ENCODE measurements at regions not wholly inside any gene's neighbourhood (a gene's known extent, or its start where the extent isn't known, plus 50 kb on each side); places are given as distances from the start of the nearest gene placed in this dataset.

GRCh38 chr3:69562020-69562419 is 176.1 kb upstream of the FRMD4B start:
- Histone ChIP-seq H3K9me3 (ENCODE audit: low read depth, low read length) (no peaks in the 10 kb centered on the region), H2AFZ (ENCODE audit: low read length) (no peak overlapping the region), H3K4me1 (ENCODE audit: insufficient read depth, low read length) (no peaks in the 10 kb centered on the region), H3K4me2 (ENCODE audit: insufficient read depth, low read length) (no peak overlapping the region), H3K36me3 (ENCODE audit: insufficient read depth, low read length) (no peaks in the 10 kb centered on the region), H3K4me3 (ENCODE audit: insufficient read depth, low read length) (no peak overlapping the region), H4K20me1 (ENCODE audit: insufficient read depth, low read length) (no peaks in the 10 kb centered on the region), H3K27me3 (ENCODE audit: insufficient read depth, low read length) (no peaks in the 10 kb centered on the region), H3K27ac (ENCODE audit: low read depth, low read length) (no peak overlapping the region), H3K79me2 (ENCODE audit: insufficient read depth, low read length) (no peaks in the 10 kb centered on the region)
- no peak for TF ChIP-seq CTCF (IDR thresholded peaks at IDR 0.05; ENCODE audit: extremely low read depth, low read depth, low read length)
- no peak for DNase-seq (ENCODE audit: insufficient read length, low spot score, missing footprints)

- Histone ChIP-seq H3K79me2 (ENCODE audit: insufficient read depth, low read length) (no peaks in the 10 kb centered on the region), H3K27me3 (ENCODE audit: insufficient read depth, low read length) (no peaks in the 10 kb centered on the region), H3K27ac (ENCODE audit: low read depth, low read length) (no peak overlapping the region), H4K20me1 (ENCODE audit: insufficient read depth, low read length) (no peaks in the 10 kb centered on the region), H2AFZ (ENCODE audit: low read length) (no peak overlapping the region), H3K4me2 (ENCODE audit: insufficient read depth, low read length) (no peak overlapping the region), H3K9me3 (ENCODE audit: low read depth, low read length) (no peaks in the 10 kb centered on the region), H3K36me3 (ENCODE audit: insufficient read depth, low read length) (no peaks in the 10 kb centered on the region), H3K4me1 (ENCODE audit: insufficient read depth, low read length) (no peaks in the 10 kb centered on the region), H3K4me3 (ENCODE audit: insufficient read depth, low read length) (no peak overlapping the region)
- TF ChIP-seq CTCF (IDR thresholded peaks at IDR 0.05; ENCODE audit: extremely low read depth, low read depth, low read length) = no peak
- DNase-seq (ENCODE audit: insufficient read length, low spot score, missing footprints) = no peak
Observed at GRCh38 chr3:69560818-69561217, 174.9 kb upstream of the FRMD4B start.

- H3K27me3 ChIP-seq (ENCODE audit: insufficient read depth, low read length) = no peaks in the 10 kb centered on the region
- TF ChIP-seq CTCF (IDR thresholded peaks at IDR 0.05; ENCODE audit: extremely low read depth, low read depth, low read length) = no peak
- no peaks in the 10 kb centered on the region for H3K4me1 ChIP-seq (ENCODE audit: insufficient read depth, low read length)
Observed at GRCh38 chr3:69560116-69560515, 174.2 kb upstream of the FRMD4B start.

GRCh38 chr3:69558912-69559311 is 173.0 kb upstream of the FRMD4B start:
- Histone ChIP-seq H2AFZ (ENCODE audit: low read length) (no peak overlapping the region), H3K4me3 (ENCODE audit: insufficient read depth, low read length) (no peak overlapping the region), H3K4me2 (ENCODE audit: insufficient read depth, low read length) (no peak overlapping the region), H3K79me2 (ENCODE audit: insufficient read depth, low read length) (no peaks in the 10 kb centered on the region), H3K36me3 (ENCODE audit: insufficient read depth, low read length) (no peaks in the 10 kb centered on the region), H3K4me1 (ENCODE audit: insufficient read depth, low read length) (no peaks in the 10 kb centered on the region), H3K27ac (ENCODE audit: low read depth, low read length) (no peak overlapping the region), H3K9me3 (ENCODE audit: low read depth, low read length) (no peaks in the 10 kb centered on the region), H4K20me1 (ENCODE audit: insufficient read depth, low read length) (no peaks in the 10 kb centered on the region), H3K27me3 (ENCODE audit: insufficient read depth, low read length) (no peaks in the 10 kb centered on the region)
- no peak for TF ChIP-seq CTCF (IDR thresholded peaks at IDR 0.05; ENCODE audit: extremely low read depth, low read depth, low read length)
- no peak for DNase-seq (ENCODE audit: insufficient read length, low spot score, missing footprints)

More at GRCh38 chr3:69560116-69560515, 174.2 kb upstream of the FRMD4B start:
- Histone ChIP-seq H3K27ac (ENCODE audit: low read depth, low read length) (no peak overlapping the region), H4K20me1 (ENCODE audit: insufficient read depth, low read length) (no peaks in the 10 kb centered on the region), H3K4me3 (ENCODE audit: insufficient read depth, low read length) (no peak overlapping the region), H3K36me3 (ENCODE audit: insufficient read depth, low read length) (no peaks in the 10 kb centered on the region), H3K79me2 (ENCODE audit: insufficient read depth, low read length) (no peaks in the 10 kb centered on the region), H3K9me3 (ENCODE audit: low read depth, low read length) (no peaks in the 10 kb centered on the region), H2AFZ (ENCODE audit: low read length) (no peak overlapping the region), H3K4me2 (ENCODE audit: insufficient read depth, low read length) (no peak overlapping the region)
- DNase-seq (ENCODE audit: insufficient read length, low spot score, missing footprints) = no peak

All from osteoblast (primary cell).